ENCODE measurements at regions not wholly inside any gene's neighbourhood (a gene's known extent, or its start where the extent isn't known, plus 50 kb on each side); places are given as distances from the start of the nearest gene placed in this dataset.

DNA sequence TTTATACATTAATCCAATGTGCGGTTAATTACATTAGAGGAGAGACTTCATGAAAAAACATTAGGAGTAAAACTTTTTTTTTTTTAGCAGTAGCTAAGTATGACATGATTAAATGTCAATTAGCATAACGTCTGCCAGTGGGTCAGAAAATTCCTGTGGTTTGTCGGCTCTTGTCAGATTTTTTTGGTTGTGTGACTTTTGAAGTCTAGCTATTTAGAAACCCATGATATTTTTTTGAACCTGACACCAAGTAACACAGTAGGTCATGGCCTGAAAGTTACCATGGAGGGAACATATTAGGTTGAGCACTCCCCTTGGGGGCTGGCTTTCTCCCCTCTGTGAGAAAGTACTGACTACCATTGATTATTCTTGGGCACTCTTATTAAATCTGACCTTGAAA, 84.8 kb upstream of the ALDH1A1 start:
- TF ChIP-seq, protein P1, sequence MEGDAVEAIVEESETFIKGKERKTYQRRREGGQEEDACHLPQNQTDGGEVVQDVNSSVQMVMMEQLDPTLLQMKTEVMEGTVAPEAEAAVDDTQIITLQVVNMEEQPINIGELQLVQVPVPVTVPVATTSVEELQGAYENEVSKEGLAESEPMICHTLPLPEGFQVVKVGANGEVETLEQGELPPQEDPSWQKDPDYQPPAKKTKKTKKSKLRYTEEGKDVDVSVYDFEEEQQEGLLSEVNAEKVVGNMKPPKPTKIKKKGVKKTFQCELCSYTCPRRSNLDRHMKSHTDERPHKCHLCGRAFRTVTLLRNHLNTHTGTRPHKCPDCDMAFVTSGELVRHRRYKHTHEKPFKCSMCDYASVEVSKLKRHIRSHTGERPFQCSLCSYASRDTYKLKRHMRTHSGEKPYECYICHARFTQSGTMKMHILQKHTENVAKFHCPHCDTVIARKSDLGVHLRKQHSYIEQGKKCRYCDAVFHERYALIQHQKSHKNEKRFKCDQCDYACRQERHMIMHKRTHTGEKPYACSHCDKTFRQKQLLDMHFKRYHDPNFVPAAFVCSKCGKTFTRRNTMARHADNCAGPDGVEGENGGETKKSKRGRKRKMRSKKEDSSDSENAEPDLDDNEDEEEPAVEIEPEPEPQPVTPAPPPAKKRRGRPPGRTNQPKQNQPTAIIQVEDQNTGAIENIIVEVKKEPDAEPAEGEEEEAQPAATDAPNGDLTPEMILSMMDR (conservative IDR thresholded peaks at IDR 0.05 in 1 of 2, IDR thresholded peaks at IDR 0.05 in 1 of 2; ENCODE audit: extremely low read depth in 1 of 2, insufficient read depth in 1 of 2, low read depth in 1 of 2, low read length in 2 of 2), result no peak
- TF ChIP-seq EZH2 (IDR thresholded peaks at IDR 0.05; ENCODE audit: borderline replicate concordance, low read length), result no peak
